ENCODE measurements at regions not wholly inside any gene's neighbourhood (a gene's known extent, or its start where the extent isn't known, plus 50 kb on each side); places are given as distances from the start of the nearest gene placed in this dataset.

DNA sequence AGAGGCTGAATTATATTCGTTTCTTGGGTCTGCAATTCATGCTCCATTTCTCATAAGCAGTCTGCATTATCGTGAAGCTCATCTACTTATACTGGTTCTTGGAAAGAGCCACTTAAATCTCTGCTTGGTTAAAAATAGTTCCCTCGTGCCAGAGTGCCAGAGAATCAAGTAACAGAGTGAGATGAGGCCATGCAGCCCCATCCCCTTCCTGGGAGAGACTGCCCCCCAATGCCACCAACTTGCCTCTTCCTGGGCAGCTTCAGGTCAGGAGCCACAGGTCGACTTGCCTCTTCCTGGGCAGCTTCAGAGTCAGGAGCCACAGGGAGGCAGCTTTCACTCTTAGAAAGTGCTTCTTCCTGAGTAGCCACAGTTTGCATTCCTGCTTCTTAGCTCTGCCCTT, 223.9 kb upstream of the ZBED5 start:
- BruUV-seq (replicated peaks), result no TSS peak
- TF ChIP-seq, protein P1, sequence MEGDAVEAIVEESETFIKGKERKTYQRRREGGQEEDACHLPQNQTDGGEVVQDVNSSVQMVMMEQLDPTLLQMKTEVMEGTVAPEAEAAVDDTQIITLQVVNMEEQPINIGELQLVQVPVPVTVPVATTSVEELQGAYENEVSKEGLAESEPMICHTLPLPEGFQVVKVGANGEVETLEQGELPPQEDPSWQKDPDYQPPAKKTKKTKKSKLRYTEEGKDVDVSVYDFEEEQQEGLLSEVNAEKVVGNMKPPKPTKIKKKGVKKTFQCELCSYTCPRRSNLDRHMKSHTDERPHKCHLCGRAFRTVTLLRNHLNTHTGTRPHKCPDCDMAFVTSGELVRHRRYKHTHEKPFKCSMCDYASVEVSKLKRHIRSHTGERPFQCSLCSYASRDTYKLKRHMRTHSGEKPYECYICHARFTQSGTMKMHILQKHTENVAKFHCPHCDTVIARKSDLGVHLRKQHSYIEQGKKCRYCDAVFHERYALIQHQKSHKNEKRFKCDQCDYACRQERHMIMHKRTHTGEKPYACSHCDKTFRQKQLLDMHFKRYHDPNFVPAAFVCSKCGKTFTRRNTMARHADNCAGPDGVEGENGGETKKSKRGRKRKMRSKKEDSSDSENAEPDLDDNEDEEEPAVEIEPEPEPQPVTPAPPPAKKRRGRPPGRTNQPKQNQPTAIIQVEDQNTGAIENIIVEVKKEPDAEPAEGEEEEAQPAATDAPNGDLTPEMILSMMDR (conservative IDR thresholded peaks at IDR 0.05), result no peak
- intact Hi-C loops (cut with micrococcal nuclease; ENCODE audit: unreplicated experiment), result no loop called here
- Histone ChIP-seq H3K79me2 (ENCODE audit: low read depth) (no peaks in the 10 kb centered on the region), H3K9me2 (ENCODE audit: insufficient read depth) (no peaks in the 10 kb centered on the region), H3K4me2 (no peak overlapping the region), H3K36me3 (ENCODE audit: low read depth) (no peaks in the 10 kb centered on the region), H3K4me3 (no peak overlapping the region), H3K9me3 (ENCODE audit: insufficient read depth, low read depth) (no peaks in the 10 kb centered on the region), H3K27me3 (ENCODE audit: insufficient read depth, low read depth) (peaks cover 34% of the 10 kb centered on the region), H3K27ac (no peak overlapping the region), H3K4me1 (replicated peaks; ENCODE audit: insufficient read depth) (no peaks in the 10 kb centered on the region), H2AFZ (no peak overlapping the region), H3F3A (ENCODE audit: insufficient read depth, low read depth) (no peaks in the 10 kb centered on the region), H4K20me1 (ENCODE audit: insufficient read depth) (no peaks in the 10 kb centered on the region)
- ChIA-PET POLR2A (ENCODE audit: unreplicated experiment) (no interaction called here), CTCF (no interaction called here)
- DNase-seq, result no peak

DNA sequence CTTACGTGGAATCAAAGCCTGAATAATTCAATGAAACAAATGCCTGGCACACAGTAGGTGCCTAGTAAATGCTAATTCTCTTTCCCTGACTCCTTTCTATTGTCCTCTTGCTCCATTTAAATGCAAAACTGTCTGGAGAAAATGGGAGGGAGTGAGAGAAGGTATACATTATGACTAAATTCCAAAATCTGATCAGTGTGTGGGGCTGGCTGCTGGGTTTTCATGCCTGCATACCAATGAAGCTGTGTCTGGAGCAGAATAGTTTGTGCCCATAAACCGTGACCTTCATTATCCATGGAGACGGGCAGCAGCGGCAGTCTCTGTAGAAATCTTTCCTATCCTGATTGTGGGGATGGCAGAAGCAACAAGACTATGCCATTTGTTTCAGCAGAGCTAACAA, 223.4 kb upstream of the ZBED5 start:
- H3K9me3 ChIP-seq (ENCODE audit: insufficient read depth, low read depth), result no peaks in the 10 kb centered on the region
- no peak overlapping the region for H2AFZ ChIP-seq
- TF ChIP-seq, protein P1 (conservative IDR thresholded peaks at IDR 0.05), result no peak
- TF ChIP-seq EZH2 (IDR thresholded peaks at IDR 0.05; ENCODE audit: low read depth), result no peak
- no peaks in the 10 kb centered on the region for H3K36me3 ChIP-seq (ENCODE audit: low read depth)
- no peak overlapping the region for H3K27ac ChIP-seq
- peaks cover 34% of the 10 kb centered on the region for H3K27me3 ChIP-seq (ENCODE audit: insufficient read depth, low read depth)
- no peak overlapping the region for H3K4me2 ChIP-seq
- H3F3A ChIP-seq (ENCODE audit: insufficient read depth, low read depth), result no peaks in the 10 kb centered on the region
- H3K79me2 ChIP-seq (ENCODE audit: low read depth), result no peaks in the 10 kb centered on the region
- intact Hi-C loops (cut with micrococcal nuclease; ENCODE audit: unreplicated experiment), result no loop called here
- ChIA-PET POLR2A (ENCODE audit: unreplicated experiment) (interaction anchor here (0.6 kb wide), 1 partner anchor 650 kb away, joined by 5 read pairs; no protein-coding TSS in a partner anchor), CTCF (no interaction called here)
- no peaks in the 10 kb centered on the region for H3K9me2 ChIP-seq (ENCODE audit: insufficient read depth)
- no peaks in the 10 kb centered on the region for H3K4me1 ChIP-seq (replicated peaks; ENCODE audit: insufficient read depth)
- H4K20me1 ChIP-seq (ENCODE audit: insufficient read depth), result no peaks in the 10 kb centered on the region
- H3K4me3 ChIP-seq, result no peak overlapping the region
- no peak for DNase-seq
- no TSS peak for BruUV-seq (replicated peaks)

DNA sequence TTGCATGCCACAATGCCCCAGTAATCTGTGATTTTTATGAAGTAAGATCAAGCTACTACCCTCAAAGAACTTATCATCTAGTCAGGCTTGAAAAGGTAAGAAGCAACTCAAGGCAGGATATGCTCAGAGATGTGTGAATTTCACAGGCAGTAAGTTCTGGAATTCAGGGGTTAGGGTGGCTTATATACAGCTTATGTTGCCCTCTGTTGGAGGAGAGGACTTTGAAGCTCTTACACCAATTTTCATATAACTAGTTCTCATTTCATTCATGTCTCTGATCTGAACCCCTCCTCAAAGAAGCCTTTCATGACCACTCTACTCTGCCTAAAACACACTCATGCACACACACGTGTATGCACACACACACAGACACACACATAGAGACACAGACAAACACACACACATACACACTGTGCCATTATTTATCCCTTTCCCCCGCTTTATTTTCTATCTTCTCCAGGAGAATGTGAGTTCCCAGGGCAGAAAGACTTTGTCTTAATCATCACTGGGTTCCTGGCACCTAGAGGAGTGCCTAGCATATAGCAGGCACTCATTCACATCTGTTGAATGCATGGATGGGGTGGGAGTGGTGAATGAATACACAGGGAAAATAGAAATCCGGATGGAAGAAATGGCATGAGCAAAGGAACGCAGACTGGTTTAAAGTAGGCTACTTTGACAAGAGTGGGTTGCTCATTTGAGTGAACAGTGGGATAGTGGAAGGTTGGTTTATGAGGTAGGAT, 220.7 kb upstream of the ZBED5 start:
- ChIA-PET POLR2A (ENCODE audit: unreplicated experiment) (no interaction called here), CTCF (no interaction called here)
- Histone ChIP-seq H3K36me3 (ENCODE audit: low read depth) (no peaks in the 10 kb centered on the region), H3K27me3 (ENCODE audit: insufficient read depth, low read depth) (peaks cover 40% of the 10 kb centered on the region), H3K79me2 (ENCODE audit: low read depth) (no peaks in the 10 kb centered on the region), H3K4me2 (no peak overlapping the region), H3K9me2 (ENCODE audit: insufficient read depth) (no peaks in the 10 kb centered on the region), H2AFZ (no peak overlapping the region), H4K20me1 (ENCODE audit: insufficient read depth) (no peaks in the 10 kb centered on the region), H3K4me3 (no peak overlapping the region), H3K9me3 (ENCODE audit: insufficient read depth, low read depth) (no peaks in the 10 kb centered on the region), H3K27ac (no peak overlapping the region), H3F3A (ENCODE audit: insufficient read depth, low read depth) (no peaks in the 10 kb centered on the region), H3K4me1 (replicated peaks; ENCODE audit: insufficient read depth) (no peaks in the 10 kb centered on the region)
- TF ChIP-seq, protein P1 (conservative IDR thresholded peaks at IDR 0.05), result no peak
- TF ChIP-seq EZH2 (IDR thresholded peaks at IDR 0.05; ENCODE audit: low read depth), result no peak
- no TSS peak for BruUV-seq (replicated peaks)
- no peak for DNase-seq
- intact Hi-C loops (cut with micrococcal nuclease; ENCODE audit: unreplicated experiment), result no loop called here
